HG03571 (cell line): ENCODE measurements at regions not wholly inside any gene's neighbourhood (a gene's known extent, or its start where the extent isn't known, plus 50 kb on each side); places are given as distances from the start of the nearest gene placed in this dataset.
"Not testable (repeated sequence)": the region's sequence is repeated elsewhere in the genome, so short reads cannot be mapped to it uniquely, and the experiment has no call there.

Experiments
- ATAC-seq: cut with Tn5 transposase; IDR thresholded peaks from one replicate; pipeline ENCODE4 v1.9.1; 2021; ENCODE audit not compliant: unreplicated experiment

DNA sequence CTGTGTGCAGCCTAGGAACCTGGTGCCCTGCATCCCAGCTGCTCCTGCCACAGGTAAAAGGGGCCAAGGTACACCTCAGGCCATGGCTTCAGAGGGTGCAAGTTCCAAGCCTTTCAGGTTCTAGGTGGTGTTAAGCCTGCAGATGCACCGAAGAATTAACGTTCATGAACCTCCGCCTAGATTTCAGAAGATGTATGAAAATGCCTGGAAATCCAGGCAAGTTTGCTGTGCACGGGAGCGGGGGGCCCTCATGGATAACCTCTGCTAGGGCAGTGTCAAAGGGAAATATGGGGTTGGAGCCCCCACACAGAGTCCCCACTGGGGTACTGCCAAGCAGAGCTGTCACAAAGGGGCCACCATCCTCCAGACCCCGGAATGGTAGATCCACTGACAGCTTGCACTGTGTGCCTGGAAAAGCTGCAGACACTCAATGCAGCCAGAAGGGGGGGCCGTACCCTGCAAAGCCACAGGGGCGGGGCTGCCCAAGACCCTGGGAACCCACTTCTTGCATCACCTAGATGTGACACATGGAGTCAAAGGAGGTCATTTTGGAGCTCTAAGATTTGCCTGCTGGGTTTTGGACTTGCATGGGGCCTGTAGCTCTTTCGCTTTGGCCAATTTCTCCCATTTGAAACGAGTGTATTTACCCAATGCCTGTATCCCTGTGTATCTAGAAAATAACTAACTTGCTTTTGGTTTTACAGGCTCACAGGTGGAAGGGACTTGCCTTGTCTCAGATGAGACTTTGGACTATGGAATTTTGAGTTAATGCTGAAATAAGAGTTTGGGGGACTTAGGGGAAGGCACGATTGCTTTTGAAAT, 145.2 kb upstream of the C1QTNF3 start:
- ATAC-seq = not testable (repeated sequence)

DNA sequence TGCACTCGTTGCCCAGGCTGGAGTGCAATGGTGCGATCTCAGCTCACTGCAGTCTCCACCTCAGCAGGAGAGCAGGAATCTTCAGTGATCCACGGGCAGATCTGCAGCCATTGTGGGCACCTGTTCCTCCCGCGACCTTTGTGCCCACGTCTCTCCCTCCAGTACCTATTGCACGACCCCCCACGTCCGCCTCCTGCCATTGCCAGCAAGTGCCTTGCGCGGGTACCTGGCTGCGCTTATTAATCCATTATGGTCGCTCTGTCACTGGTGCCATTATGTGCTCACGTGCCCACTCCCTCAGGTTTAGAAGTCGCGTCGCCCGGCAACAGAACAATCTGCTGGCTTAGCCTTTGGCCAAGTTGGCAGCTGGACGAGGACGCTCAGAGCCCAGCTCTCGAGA, 146.2 kb upstream of the C1QTNF3 start:
- not testable (repeated sequence) for ATAC-seq

DNA sequence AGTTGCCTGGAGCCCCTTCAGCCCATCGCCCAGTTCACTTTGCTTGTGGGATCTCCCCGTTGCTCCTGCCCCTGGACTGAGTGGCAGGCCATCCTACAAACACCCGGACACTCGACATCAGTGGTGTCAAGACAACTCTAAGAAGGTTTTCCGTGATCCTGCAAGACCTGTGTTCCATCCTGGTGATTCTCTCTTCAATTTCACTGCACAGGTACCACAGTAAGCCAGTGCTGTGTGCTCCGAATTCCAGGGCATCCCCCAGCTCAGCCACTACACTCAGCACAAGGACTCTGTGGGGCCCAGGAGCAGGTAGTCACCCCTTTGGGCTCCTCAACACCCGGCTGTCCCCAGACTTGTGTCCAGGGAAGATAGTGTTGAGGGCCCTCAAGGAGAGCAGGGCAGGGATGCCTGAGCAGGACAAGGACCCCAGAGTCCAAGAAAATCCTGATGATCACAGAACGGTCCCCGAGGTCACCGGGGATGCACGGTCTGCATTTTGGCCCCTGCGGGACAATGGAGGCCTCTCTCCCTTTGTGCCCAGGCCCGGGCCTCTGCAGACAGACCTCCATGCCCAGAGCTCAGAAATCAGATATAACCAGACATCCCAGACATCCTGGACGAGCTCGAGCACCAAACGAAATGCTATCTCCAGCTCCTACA, 146.9 kb upstream of the C1QTNF3 start:
- ATAC-seq = not testable (repeated sequence)

DNA sequence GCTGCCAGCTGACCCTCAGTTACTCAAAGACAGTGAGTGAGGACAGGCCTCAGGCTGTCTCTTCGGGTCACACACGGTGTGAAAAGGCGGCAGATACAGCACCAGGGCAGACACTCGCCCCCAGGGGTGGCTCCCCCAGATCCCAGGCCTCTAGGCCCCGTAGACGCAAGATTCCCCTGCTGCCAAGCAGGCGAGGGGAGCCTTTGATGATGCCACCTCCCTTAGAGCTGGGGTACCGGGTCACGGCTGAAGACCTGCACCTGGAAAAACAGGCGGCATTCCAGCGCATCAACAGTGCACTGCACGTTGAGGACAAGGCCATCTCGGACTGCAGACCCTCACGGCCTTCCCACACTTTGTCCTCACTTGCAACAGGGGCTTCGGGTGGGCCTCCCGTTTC, 147.5 kb upstream of the C1QTNF3 start:
- not testable (repeated sequence) for ATAC-seq

DNA sequence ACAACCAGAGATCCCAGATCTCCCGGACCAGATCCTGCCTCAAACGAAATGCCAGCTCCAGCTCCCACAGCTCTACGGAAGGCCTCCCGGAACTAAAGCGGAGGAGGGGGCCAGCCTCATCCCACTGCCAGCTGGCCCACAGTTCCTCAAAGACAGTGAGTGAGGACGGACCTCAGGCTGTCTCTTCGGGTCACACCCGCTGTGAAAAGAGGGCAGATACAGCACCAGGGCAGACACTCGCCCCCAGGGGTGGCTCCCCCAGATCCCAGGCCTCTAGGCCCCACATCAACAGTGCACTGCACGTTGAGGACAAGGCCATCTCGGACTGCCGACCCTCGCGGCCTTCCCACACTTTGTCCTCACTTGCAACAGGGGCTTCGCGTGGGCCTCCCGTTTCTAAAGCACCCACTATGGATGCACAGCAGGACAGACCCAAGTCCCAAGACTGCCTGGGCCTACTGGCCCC, 148.3 kb upstream of the C1QTNF3 start:
- not testable (repeated sequence) for ATAC-seq

DNA sequence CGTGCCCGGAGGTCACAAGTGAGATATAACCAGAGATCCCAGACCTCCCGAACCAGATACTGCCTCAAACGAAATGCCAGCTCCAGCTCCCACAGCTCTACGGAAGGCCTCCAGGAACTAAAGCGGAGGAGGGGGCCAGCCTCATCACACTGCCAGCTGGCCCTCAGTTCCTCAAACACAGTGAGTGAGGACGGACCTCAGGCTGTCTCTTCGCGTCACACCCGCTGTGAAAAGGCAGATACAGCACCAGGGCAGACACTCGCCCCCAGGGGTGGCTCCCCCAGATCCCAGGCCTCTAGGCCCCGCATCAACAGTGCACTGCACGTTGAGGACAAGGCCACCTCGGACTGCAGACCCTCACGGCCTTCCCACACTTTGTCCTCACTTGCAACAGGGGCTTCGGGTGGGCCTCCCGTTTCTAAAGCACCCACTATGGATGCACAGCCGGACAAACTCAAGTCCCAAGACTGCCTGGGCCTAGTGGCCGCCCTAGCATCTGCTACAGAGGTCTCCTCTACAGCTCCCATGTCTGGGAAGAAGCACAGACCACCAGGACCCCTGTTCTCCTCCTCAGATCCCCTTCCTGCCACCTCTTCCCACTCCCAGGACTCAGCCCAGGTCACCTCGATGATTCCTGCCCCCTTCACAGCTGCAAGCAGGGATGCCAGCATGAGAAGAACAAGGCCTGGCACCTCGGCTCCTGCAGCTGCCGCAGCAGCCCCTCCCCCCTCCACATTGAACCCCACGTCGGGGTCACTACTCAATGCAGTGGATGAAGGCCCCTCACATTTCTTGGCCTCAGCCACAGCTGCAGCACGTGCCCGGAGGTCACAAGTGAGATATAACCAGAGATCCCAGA, 149.3 kb upstream of the C1QTNF3 start:
- not testable (repeated sequence) for ATAC-seq

DNA sequence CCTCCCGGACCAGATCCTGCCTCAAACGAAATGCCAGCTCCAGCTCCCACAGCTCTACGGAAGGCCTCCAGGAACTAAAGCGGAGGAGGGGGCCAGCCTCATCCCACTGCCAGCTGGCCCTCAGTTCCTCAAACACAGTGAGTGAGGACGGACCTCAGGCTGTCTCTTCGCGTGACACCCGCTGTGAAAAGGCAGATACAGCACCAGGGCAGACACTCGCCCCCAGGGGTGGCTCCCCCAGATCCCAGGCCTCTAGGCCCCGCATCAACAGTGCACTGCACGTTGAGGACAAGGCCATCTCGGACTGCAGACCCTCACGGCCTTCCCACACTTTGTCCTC, 149.9 kb upstream of the C1QTNF3 start:
- ATAC-seq = not testable (repeated sequence)

DNA sequence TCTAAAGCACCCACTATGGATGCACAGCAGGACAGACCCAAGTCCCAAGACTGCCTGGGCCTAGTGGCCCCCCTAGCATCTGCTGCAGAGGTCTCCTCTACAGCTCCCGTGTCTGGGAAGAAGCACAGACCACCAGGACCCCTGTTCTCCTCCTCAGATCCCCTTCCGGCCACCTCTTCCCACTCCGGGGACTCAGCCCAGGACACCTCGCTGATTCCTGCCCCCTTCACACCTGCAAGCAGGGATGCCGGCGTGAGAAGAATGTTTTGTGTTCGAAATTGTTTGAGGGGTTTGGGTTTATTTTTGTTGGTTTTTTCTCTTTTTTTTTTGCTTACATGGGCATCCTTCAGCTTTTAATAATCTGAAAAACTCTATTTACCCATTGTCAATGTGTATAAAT, 150.3 kb upstream of the C1QTNF3 start:
- not testable (repeated sequence) for ATAC-seq

DNA sequence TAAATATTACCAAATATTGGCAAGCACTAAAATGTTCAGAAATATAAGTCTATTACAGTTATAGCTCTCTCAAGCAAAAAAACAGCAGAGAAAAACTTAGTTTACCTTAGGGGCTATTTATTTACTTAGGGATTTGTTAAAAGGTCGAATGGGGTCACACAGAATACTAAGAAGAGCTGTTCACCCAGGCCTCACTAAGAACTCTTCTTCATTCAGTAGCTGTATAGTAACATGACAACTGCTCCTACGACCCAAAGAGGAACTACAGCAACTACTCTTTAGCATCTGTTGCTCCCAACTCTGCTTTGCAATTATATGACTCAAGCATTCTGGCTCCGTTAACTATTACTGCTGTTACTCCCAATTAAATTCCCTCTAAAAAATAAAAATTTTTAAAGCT, 150.8 kb upstream of the C1QTNF3 start:
- ATAC-seq = not testable (repeated sequence)

DNA sequence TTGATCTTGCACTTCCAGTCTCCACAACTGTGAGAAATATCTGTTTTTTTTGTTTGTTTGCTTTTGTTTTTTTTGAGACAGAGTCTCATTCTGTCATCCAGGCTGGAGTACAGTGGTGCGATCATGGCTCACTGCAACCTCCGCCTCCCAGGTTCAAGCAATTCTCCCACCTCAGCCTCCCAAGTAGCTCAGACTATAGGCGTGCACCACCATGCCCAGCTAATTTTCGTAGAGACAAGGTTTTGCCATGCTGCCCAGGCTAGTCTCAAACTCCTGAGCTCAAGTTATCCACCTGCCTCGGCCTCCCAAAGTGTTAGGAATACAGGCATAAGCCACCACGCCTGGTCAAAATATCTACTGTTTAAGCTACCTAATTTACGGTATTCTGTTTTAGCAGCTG, 153.1 kb upstream of the C1QTNF3 start:
- ATAC-seq = not testable (repeated sequence)

DNA sequence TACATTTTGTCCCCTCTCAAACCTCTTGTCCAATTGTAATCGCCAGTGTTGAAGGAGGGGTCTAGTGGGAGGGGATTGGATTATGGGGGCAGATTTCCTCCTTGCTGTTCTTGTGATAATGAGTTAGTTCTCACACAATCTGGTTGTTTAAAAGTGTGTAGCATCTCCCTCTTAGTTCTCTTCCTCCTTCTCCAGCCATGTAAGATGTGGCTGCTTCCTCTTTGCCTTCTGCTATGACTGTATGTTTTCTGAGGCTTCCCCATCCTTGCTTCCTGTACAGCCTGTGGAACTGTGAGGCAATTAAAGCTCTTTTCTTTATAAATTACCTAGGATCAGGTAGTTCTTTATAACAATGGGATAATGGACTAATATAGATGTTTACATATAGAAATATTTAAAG, 162.3 kb upstream of the C1QTNF3 start:
- ATAC-seq = not testable (repeated sequence)

DNA sequence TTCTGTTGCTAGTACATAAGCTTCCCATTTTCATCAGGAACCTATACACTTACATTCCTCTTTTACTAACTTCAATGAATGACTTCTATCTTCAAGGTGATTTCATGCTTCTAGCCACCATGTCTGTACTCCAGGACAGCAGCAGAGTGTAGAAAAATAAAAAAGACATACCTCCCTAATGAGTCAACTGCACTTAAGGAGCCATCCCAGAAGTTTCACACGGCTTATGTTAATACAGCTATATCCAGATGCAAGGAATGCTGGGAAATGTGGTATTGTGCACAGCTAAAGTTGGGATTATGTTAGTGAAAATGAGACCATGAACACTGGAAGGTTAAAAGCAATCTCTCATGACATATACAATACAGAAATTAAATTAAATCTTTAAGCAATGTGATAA, 174.4 kb upstream of the C1QTNF3 start:
- ATAC-seq = not testable (repeated sequence)

DNA sequence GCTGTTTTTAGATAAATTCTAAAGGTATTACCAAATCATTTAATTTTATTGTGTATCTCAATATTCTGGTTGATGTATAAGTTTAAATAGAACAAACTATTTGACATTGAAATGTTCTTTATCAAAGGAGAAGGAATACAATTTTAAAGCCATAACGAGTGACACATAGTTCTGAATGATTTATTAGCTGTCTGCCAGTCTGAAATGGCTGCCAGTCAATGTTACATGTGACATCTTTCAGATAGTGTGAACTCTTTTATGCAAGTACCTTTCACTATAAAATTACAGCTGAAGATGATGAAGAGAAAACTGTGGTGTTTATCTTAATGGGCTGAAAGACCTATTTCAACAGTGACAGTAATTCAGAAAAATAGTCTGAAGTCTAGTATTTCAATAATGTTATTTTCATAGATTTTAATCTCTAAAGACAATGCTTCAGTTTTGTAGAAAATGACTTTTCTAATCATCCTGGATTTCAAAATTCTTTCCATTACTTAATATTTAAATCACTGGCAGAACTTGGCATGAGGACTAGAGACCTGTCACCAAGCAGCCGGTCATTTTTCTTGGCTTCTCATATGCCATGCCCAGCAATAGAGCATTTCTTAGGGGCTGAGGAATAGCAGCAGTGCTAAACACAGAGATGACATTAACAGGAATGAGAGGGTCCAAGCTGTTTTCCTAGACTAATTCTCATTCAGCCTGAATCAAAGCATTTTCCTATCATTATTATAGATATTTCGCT, 178.5 kb upstream of the C1QTNF3 start:
- not testable (repeated sequence) for ATAC-seq

DNA sequence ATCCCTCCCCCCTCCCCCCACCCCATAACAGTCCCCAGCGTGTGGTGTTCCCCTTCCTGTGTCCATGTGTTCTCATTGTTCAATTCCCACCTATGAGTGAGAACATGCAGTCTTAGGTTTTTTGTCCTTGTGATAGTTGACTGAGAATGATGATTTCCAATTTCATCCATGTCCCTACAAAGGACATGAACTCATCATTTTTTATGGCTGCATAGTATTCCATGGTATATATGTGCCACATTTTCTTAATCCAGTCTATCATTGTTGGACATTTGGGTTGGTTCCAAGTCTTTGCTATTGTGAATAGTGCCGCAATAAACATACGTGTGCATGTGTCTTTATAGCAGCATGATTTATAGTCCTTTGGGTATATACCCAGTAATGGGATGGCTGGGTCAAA, 180.1 kb upstream of the C1QTNF3 start:
- ATAC-seq = not testable (repeated sequence)

DNA sequence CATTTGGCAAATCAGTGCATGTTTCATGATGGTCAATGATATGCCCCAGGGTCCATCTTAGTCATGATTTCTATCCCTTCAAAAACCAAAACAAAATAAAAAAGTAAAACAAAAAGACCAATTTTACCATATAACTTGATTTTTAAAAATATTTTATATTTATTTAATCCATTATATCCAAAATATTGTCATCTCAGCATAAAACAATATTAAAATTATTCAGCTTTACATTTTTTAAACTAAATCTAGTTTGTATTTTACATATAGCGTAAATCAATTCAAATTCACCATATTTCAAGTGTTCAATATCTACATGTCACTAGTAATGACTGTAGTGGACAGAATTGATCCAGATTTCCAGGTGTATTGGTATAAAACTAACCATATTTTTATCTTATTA, 187.4 kb upstream of the C1QTNF3 start:
- ATAC-seq = not testable (repeated sequence)

DNA sequence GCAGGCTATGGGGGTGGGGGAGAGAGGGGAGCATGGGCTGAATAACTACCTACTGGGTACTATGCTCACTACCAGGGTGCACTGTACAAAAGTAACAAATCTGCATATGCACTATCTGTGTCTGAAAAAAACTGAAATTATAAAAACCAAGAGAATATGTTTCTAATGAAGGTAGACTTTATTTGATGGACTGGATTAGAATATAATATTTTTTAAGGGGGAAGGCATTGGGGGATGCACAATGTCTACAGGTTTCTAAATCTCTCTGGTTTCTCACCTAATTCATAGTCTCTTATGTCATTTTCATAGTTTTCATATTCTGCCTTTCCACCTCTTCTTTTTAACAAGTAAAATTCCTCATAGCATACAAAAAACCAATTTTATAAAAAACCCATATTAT, 200.8 kb upstream of the C1QTNF3 start:
- ATAC-seq = not testable (repeated sequence)

DNA sequence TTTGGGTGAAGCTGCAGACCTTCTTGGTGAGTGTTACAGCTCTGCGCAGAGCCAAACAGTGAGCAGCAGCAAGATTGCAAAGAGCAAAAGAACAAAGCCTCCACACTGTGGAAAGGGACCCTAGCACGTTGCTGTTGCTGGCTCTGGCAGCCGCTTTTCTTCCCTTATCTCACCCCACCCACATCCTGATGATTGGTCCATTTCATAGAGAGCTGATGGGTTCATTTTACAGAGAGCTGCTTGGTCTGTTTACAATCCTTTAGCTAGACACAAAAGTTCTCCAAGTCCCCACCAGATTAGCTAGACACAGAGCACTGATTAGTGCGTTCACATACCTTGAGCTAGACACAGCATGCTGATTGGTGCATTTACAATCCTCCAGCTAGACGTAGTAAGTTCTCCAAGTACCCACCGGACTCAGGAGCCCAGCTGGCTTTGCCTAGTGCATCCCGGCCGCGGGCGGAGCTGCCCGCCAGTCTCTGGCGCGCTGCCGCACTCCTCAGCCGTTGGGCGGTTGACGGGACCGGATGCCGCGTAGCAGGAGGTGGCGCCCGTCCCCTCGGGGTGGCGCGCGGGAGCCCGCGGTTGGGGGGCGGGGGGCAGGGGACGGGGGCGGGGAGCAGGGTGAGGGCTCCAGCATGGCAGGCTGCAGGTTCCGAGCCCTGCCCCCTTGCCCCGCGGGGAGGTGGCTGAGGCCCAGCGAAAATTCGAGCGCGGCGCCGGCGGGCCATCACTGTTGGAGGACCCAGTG, 201.4 kb upstream of the C1QTNF3 start:
- not testable (repeated sequence) for ATAC-seq

DNA sequence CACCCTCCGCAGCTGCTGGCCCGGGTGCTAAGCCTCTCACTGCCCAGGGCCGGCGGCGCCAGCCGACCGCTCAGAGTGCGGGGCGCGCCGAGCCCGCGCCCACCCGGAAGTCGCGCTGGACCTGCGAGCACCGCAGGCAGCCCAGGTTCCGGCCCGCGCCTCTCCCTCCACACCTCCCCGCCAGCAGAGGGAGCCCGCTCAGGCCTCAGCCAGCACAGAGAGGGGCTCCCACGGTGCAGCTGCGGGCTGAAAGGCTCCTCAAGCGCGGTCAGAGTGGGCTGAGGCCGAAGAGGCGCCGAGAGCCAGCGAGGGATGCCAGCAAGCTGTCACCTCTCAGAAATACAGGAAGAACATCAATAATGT, 202.0 kb upstream of the C1QTNF3 start:
- not testable (repeated sequence) for ATAC-seq

DNA sequence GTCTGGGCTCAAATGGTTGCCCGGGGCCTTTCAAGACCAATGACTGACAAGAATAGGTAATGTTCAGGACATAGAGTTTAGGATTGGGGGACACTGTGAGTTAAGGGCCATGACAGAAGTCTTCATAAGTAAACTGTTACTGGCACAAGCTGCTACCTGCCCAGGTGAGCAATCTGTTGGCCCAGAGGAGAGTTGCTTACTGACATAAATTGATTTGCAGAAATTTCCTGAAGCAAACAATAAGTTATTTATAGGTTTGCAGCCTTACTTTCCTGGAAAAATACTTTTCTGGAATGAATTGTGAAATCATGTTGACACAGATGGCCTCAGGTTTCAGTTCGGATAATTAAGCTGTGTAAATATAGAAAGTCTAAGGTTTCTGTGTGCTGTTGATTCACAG, 202.8 kb upstream of the C1QTNF3 start:
- not testable (repeated sequence) for ATAC-seq

DNA sequence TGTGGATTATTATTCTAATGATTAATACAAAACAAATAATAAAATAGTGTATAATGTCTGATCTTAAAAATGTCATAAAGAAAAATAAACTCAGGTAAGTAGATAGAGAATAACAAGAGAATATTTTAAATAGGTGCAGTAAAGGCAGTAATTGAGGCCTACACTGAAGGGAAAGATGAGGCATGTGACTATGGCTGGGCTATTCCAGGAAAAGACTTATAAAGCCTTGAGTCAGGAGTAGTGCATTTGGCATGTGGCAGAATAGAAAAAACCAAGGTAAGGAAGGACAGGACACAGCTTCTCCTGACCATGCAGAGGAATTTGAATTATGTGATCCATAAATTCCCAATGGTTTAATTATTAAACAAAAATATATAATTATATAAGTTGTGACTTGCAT, 215.6 kb upstream of the C1QTNF3 start:
- not testable (repeated sequence) for ATAC-seq
